Lung (tissue), 11 donors: ENCODE measurements at regions not wholly inside any gene's neighbourhood (a gene's known extent, or its start where the extent isn't known, plus 50 kb on each side); places are given as distances from the start of the nearest gene placed in this dataset.

Experiments used
- ATAC-seq: fragments of 200-7000 bp; cut with Tn5 transposase; one replicate; pipeline ENCODE4 v1.9.1; 2020; ENCODE audit warnings: moderate number of reproducible peaks; ENCODE audit not compliant: insufficient read depth, low FRiP score
- DNase-seq, 3 donors: peaks; one replicate each; pipeline ENCODE4 v3.0.0-alpha.2; 2013 to 2017
- H3K27ac ChIP-seq, 2 donors: one replicate each; pipeline ENCODE4 v1.5.1; 2013; ENCODE audit warnings: mild to moderate bottlenecking in 2 of 2, moderate library complexity in 2 of 2, control low read depth in 1 of 2, inconsistent platforms in 1 of 2, low read depth in 1 of 2, low read length in 1 of 2
- H3K27me3 ChIP-seq, 3 donors: one replicate each; pipeline ENCODE4 v1.5.1; 2013; ENCODE audit warnings: low read length in 2 of 3; ENCODE audit not compliant: control insufficient read depth in 3 of 3, insufficient read depth in 3 of 3
- H3K36me3 ChIP-seq, 4 donors: one replicate each; pipeline ENCODE4 v1.5.1; 2013; ENCODE audit warnings: low read length in 4 of 4, mild to moderate bottlenecking in 1 of 4, moderate library complexity in 1 of 4; ENCODE audit not compliant: control insufficient read depth in 4 of 4, insufficient read depth in 4 of 4
- H3K4me1 ChIP-seq, 5 donors: one replicate each; pipeline ENCODE4 v1.5.1; 2013; ENCODE audit warnings: low read length in 5 of 5, mild to moderate bottlenecking in 2 of 5, moderate library complexity in 1 of 5; ENCODE audit not compliant: control insufficient read depth in 5 of 5, insufficient read depth in 5 of 5
- H3K4me3 ChIP-seq: one replicate; pipeline ENCODE4 v1.5.1; 2013; ENCODE audit warnings: mild to moderate bottlenecking, control low read depth, moderate library complexity
- H3K9ac ChIP-seq, 2 donors: one replicate each; pipeline ENCODE4 v1.5.1; 2013; ENCODE audit warnings: low read length in 2 of 2, control low read depth in 1 of 2; ENCODE audit not compliant: insufficient read depth in 1 of 2
- H3K9me3 ChIP-seq, 4 donors: one replicate each; pipeline ENCODE4 v1.5.1; 2013; ENCODE audit warnings: low read length in 3 of 4, mild to moderate bottlenecking in 1 of 4, moderate library complexity in 1 of 4; ENCODE audit not compliant: control insufficient read depth in 4 of 4, insufficient read depth in 3 of 4
- WGBS, 2 donors: extraction: QIAGEN DNeasy Blood & Tissue Kit; methylation state at CpG; one replicate each; pipeline ENCODE4 v1.1.7; 2013; 5-methylcytosine and 5-hydroxymethylcytosine counted together
- TF ChIP-seq, protein P1 (sequence below): IDR thresholded peaks from 2 replicates; pipeline ENCODE4 v1.5.1; 2012; ENCODE audit warnings: mild to moderate bottlenecking; ENCODE audit errors: control extremely low read depth, extremely low read depth
- donor health status: control.
- donor health status: control.
- donor health status: Bipolar disorder and iron deficiency.
- donor health status: healthy.
- donor health status: DM: yes; HTN: yes; CAD: no.

DNA sequence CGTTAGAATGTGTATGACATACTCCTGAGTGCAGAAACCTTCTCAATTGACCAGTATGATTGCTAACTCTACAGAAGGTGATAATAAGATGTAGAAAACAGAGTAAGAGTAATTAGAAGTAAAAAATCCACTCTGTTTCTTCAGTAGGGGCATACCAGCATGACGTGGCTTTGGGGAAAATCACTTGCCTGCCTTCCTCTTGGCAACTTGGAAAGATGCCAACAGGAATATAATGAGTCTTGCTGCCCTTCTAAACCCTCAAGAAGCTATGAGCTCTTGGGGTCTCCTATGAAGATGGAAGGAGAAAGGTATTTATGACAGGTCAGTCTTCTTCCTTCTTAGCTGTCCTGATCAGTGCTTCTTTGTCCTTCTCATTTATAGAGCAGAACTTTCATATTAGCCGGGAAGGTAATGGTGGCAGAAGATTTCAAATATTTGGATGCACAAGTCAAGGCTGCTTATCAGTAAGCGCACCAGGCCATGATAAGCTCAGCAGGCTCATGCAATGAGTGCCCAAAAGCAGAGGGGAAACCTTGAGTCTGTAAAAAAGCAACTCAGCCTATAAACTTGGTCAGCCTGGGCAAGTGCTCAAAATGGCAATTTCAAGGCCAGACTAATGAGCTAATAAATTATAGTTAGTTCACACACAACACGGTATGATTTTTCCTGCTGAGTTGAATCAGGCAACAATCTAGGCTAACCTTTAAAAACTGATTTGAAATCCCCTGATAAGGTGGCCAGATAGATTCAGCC, 69.7 kb upstream of the PPARGC1A start:
- Histone ChIP-seq H3K4me3 (no peak overlapping the region), H3K4me1 (peaks cover 0 to 3% (median 0%) of the 10 kb centered on the region in 5 donors), H3K9ac (no peak overlapping the region), H3K27me3 (no peaks in the 10 kb centered on the region), H3K9me3 (no peaks in the 10 kb centered on the region), H3K27ac (no peak overlapping the region), H3K36me3 (no peaks in the 10 kb centered on the region)
- ATAC-seq (no peak), DNase-seq (no peak)
- WGBS, 2 donors = 71 to 79% methylated on average over 5 of the region's 5 CpGs
- TF ChIP-seq, protein P1, sequence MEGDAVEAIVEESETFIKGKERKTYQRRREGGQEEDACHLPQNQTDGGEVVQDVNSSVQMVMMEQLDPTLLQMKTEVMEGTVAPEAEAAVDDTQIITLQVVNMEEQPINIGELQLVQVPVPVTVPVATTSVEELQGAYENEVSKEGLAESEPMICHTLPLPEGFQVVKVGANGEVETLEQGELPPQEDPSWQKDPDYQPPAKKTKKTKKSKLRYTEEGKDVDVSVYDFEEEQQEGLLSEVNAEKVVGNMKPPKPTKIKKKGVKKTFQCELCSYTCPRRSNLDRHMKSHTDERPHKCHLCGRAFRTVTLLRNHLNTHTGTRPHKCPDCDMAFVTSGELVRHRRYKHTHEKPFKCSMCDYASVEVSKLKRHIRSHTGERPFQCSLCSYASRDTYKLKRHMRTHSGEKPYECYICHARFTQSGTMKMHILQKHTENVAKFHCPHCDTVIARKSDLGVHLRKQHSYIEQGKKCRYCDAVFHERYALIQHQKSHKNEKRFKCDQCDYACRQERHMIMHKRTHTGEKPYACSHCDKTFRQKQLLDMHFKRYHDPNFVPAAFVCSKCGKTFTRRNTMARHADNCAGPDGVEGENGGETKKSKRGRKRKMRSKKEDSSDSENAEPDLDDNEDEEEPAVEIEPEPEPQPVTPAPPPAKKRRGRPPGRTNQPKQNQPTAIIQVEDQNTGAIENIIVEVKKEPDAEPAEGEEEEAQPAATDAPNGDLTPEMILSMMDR = no peak

DNA sequence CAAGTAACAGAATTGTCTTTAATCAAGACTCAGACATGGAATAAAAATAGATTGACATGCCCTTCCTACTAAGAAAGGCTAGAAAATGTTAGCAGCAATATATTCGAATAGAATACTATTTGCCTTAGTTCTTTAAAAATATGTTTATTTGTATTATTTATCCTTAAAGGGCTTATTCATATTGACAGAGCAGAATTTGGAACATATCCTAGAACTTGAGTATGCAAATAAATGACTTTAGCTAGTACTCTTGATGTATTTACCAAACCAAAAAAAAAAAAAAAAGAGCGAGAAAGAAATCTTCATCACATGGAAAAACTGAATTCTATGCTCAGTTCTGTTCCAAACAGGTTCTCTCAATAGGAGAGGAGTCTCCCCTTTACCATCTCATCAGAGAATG, 68.9 kb upstream of the PPARGC1A start:
- Histone ChIP-seq H3K27ac (no peak overlapping the region), H3K36me3 (no peaks in the 10 kb centered on the region), H3K4me1 (peaks cover 0 to 3% (median 0%) of the 10 kb centered on the region in 5 donors), H3K4me3 (no peak overlapping the region), H3K27me3 (no peaks in the 10 kb centered on the region), H3K9ac (no peak overlapping the region), H3K9me3 (no peaks in the 10 kb centered on the region)
- TF ChIP-seq, protein P1 = no peak
- ATAC-seq (no peak), DNase-seq (no peak)
- 67 to 82% methylated on average over 2 of the region's 2 CpGs for WGBS, 2 donors

DNA sequence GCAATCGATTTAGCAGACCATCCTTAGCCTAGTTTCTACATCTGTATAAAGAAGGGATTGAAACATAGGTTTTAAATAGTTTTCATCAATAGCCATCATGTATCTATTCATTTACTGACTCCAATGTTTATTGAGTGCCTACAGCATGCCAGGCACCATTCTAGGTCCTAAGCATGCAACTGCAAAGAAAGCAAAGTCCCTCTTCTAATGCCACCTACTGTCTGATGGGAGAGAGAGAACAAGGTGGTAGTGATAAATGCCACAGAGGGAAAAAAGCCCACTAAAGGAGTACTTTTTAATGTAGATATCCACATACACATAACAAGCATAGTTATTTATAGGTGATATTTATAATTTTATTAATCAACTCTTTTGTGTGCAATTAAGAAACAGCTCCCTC, 67.6 kb upstream of the PPARGC1A start:
- H3K4me1 ChIP-seq = peaks cover 0 to 3% (median 0%) of the 10 kb centered on the region in 5 donors
- no peak for DNase-seq
- 89 to 91% methylated on average over 1 of the region's 1 CpG for WGBS, 2 donors
- no peak overlapping the region for H3K4me3 ChIP-seq
- H3K27ac ChIP-seq = no peak overlapping the region
- TF ChIP-seq, protein P1 = no peak
- ATAC-seq = no peak
- no peaks in the 10 kb centered on the region for H3K27me3 ChIP-seq
- H3K9me3 ChIP-seq = no peaks in the 10 kb centered on the region
- no peaks in the 10 kb centered on the region for H3K36me3 ChIP-seq
- no peak overlapping the region for H3K9ac ChIP-seq
